ENCODE measurements at regions not wholly inside any gene's neighbourhood (a gene's known extent, or its start where the extent isn't known, plus 50 kb on each side); places are given as distances from the start of the nearest gene placed in this dataset.

- no peak for ATAC-seq
- intact Hi-C loops (cut with DNase I, micrococcal nuclease) = no loop called here
- TF ChIP-seq, protein P1, sequence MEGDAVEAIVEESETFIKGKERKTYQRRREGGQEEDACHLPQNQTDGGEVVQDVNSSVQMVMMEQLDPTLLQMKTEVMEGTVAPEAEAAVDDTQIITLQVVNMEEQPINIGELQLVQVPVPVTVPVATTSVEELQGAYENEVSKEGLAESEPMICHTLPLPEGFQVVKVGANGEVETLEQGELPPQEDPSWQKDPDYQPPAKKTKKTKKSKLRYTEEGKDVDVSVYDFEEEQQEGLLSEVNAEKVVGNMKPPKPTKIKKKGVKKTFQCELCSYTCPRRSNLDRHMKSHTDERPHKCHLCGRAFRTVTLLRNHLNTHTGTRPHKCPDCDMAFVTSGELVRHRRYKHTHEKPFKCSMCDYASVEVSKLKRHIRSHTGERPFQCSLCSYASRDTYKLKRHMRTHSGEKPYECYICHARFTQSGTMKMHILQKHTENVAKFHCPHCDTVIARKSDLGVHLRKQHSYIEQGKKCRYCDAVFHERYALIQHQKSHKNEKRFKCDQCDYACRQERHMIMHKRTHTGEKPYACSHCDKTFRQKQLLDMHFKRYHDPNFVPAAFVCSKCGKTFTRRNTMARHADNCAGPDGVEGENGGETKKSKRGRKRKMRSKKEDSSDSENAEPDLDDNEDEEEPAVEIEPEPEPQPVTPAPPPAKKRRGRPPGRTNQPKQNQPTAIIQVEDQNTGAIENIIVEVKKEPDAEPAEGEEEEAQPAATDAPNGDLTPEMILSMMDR (IDR thresholded peaks at IDR 0.05) = no peak
Observed at GRCh38 chr17:73976676-73977521, 226.6 kb upstream of the RPL38 start.

GRCh38 chr17:73980517-73980916 is 223.0 kb upstream of the RPL38 start:
- intact Hi-C loops (cut with DNase I, micrococcal nuclease) = no loop called here
- no peaks in the 10 kb centered on the region for H3K4me1 ChIP-seq (ENCODE audit: low read depth)
- ATAC-seq = no peak
- no peak for DNase-seq
- H3K36me3 ChIP-seq (ENCODE audit: low read depth) = no peaks in the 10 kb centered on the region
- TF ChIP-seq, protein P1 (IDR thresholded peaks at IDR 0.05) = no peak
- no peaks in the 10 kb centered on the region for H3K9me3 ChIP-seq
- no peak overlapping the region for H3K4me3 ChIP-seq

More at GRCh38 chr17:73976676-73977521, 226.6 kb upstream of the RPL38 start:
- H3K36me3 ChIP-seq (ENCODE audit: low read depth) = no peaks in the 10 kb centered on the region
- no peak overlapping the region for H3K4me3 ChIP-seq
- no peaks in the 10 kb centered on the region for H3K4me1 ChIP-seq (ENCODE audit: low read depth)
- no peak for DNase-seq
- no peaks in the 10 kb centered on the region for H3K9me3 ChIP-seq

GRCh38 chr17:73982871-73983270 is 220.6 kb upstream of the RPL38 start:
- no peaks in the 10 kb centered on the region for H3K36me3 ChIP-seq (ENCODE audit: low read depth)
- no peak for DNase-seq
- intact Hi-C loops (cut with DNase I, micrococcal nuclease) = no loop called here
- ATAC-seq = no peak
- TF ChIP-seq, protein P1 (IDR thresholded peaks at IDR 0.05) = no peak
- no peak overlapping the region for H3K4me3 ChIP-seq
- H3K4me1 ChIP-seq (ENCODE audit: low read depth) = no peaks in the 10 kb centered on the region
- H3K9me3 ChIP-seq = no peaks in the 10 kb centered on the region

- H3K9me3 ChIP-seq = no peaks in the 10 kb centered on the region
- H3K36me3 ChIP-seq (ENCODE audit: low read depth) = no peaks in the 10 kb centered on the region
- no peak for DNase-seq
- no peak overlapping the region for H3K4me3 ChIP-seq
- TF ChIP-seq, protein P1 (IDR thresholded peaks at IDR 0.05) = no peak
- H3K4me1 ChIP-seq (ENCODE audit: low read depth) = no peaks in the 10 kb centered on the region
- intact Hi-C loops (cut with DNase I, micrococcal nuclease) = no loop called here
- no peak for ATAC-seq
Observed at GRCh38 chr17:73983621-73984400, 219.7 kb upstream of the RPL38 start.

GRCh38 chr17:73984941-73985340 is 218.5 kb upstream of the RPL38 start:
- DNase-seq (no peak), ATAC-seq (no peak)
- TF ChIP-seq, protein P1 (IDR thresholded peaks at IDR 0.05) = no peak
- intact Hi-C loops (cut with DNase I, micrococcal nuclease) = no loop called here
- no peaks in the 10 kb centered on the region for H3K4me1 ChIP-seq (ENCODE audit: low read depth)
- H3K36me3 ChIP-seq (ENCODE audit: low read depth) = no peaks in the 10 kb centered on the region
- H3K4me3 ChIP-seq = no peak overlapping the region
- no peaks in the 10 kb centered on the region for H3K9me3 ChIP-seq
